ENCODE measurements at regions not wholly inside any gene's neighbourhood (a gene's known extent, or its start where the extent isn't known, plus 50 kb on each side); places are given as distances from the start of the nearest gene placed in this dataset.
"Not testable (repeated sequence)": the region's sequence is repeated elsewhere in the genome, so short reads cannot be mapped to it uniquely, and the experiment has no call there.

DNA sequence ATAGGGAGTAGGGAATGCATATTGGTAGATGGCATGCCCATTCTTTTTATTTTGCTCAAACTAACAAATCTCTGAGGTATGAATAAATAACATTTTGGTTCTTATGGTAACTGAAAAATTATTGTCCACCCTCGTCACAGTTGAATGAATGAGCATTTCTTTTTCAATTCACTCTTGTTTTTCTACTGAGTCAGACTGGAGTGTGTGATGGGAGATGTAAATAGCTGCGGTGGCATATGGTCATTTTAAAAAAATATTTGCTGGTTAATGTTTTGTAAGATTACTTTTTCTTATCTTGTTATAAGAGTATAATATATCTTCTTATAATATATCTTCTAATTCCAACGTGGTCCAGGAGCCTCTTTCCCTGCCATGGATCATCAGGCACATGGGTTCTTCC is 586.5 kb downstream of the SLITRK5 start:
- no peak for DNase-seq

DNA sequence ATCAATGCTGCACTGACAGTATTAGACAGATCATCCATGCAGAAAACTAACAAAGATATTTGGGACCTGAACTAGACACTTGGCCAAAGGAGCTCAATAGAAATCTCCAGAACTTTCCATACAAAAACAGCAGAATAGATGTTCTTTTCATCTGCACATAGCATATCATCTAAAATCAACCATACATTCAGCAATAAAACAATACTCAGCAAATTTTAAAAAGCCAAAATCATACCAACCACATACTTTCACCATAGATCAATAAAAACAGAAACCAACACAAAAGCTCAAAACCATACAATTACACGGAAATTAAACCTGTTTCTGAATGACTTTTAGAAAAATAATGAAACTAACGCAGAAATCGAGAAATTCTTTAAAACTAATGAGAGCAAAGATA is 592.6 kb downstream of the SLITRK5 start:
- DNase-seq = no peak

DNA sequence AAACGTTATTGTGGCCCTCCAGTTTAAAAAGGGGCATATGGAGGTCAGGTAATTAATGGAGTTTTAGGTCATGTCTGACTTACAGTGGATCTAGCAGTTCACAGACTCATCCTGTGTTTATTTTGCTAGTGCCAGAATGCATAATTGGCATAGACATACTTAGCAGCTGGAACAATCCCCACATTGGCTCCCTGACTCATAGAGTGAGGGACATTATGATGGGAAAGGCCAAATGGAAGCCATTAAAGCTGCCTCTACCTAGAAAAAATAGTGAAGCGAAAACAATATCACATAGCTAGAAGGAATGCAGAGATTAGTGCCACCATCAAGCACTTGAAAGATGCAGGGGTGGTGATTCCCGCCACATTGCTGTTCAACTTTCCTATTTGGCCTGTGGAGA is 610.7 kb downstream of the SLITRK5 start:
- DNase-seq = no peak

DNA sequence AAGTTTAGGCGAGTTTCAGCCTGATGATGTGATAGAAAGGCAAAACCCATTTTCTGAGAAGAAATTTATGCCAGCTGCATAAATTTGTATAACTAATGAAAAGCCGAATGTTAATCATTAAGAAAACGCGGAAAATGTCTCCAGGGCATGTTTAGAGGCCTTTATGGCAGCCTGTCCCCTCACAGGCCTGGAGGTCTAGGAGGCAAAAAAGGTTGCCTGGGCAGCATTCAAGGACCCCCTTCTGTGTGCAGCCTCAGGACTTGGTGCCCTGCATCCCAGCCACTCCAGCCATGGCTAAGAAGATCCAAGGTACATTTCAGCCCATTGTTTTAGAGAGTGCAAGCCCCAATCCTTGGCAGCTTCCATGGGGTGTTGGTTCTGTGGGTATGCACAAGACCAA is 614.2 kb downstream of the SLITRK5 start:
- no peak for DNase-seq

DNA sequence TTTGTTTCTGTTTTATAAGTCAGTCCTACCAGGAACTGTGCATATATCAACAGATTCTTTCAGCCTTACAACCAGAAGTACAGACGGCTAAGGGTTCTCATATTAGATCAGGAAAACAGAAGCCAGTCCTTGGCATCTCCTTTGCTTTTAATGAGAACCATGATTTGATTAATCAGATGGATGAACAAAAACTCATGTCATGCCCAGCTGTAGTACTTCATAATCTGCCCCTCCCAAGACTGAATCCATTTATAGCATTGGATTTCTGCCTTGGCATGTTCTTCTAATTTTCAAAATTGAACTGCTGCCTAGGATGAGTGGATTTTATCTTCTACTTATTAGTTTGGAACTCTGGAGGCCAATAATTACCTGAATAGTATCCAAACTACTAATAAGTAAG is 617.2 kb downstream of the SLITRK5 start:
- DNase-seq = no peak

DNA sequence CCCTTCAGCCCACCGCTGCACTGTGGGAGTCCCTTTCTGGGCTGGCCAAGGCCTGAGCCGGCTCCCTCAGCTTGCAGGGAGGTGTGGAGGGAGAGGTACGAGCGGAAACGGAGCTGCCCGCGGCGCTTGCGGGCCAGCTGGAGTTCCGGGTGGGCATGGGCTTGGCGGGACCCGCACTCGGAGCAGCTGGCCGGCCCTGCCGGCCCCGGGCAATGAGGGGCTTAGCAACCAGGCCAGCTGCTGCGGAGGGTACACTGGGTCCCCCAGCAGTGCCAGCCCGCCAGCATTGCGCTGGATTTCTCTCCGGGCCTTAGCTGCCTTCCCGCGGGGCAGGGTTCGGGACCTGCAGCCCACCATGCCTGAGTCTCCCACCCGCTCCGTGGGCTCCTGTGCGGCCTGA is 620.6 kb downstream of the SLITRK5 start:
- not testable (repeated sequence) for DNase-seq

DNA sequence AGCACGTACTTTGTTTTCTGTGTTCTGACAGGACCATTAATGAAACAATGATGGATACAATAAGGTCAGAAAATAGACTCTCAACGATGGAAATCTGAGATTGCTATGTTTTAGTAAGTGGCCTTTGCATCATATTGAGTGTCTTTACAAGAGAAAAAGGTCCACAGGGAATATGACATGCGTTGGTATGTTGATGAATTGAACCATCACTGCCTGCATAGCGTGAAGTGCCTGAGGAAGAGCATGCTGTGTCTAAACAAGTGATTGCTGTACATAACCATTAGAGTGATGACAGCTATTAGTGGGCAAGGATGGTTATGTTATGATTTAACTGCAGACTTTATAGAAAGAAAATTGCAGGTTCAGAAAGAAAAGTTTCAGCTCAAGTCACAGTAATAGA is 623.2 kb downstream of the SLITRK5 start:
- no peak for DNase-seq

DNA sequence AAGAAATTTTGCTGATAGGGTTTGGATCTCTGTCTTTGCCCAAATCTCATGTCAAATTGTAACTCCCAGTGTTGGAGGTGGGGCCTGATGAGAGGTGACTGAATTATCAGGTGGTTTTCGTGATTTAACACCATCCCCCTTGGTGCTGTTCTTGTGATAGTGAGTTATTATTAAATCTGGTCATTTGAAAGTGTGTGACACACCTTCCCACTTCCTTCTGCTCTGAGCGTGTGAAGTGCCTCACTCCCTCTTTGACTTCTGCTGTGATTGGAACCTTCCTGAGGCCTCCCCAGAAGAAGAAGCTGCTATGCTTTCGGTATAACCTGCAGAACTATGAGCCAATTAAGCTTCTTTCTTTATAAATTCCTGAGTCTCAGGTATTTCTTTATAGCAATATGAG is 632.0 kb downstream of the SLITRK5 start:
- no peak for DNase-seq

DNA sequence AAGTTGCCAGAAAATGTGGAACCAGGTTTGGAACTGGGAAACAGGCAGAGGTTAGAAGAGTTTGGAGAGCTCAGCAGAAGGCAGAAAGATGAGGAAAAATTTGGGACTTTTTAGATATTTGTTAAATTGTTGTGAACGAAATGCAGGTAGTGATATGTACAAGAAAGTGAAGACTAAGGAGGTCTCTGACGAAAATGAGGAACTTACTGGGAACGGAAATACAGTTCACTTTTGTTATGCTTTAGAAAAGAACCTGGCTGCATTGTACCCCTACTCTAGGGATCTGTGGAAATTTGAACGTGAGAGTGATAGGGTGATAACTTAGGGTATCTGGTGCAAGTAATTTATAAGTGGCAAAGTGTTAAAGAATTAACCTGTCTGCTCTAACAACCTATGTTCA is 632.4 kb downstream of the SLITRK5 start:
- DNase-seq = no peak

DNA sequence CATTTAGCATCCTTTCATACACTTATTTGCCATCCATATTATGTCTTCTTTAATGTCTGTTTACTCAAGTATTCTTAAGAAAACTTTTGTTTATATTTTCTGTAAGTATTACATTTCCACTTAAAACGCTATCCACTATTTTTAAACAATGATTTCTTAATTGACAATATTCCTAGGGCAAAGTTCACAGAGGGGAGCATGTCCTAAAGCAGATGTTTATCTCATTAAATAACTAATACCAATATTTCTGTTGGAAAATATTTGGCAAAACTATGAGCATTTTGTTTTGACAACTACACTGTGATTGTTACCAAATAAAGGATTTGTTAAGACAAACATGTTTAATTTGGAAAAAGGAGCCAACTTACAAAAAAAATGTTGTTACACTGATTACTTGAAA is 643.3 kb downstream of the SLITRK5 start:
- DNase-seq = no peak

DNA sequence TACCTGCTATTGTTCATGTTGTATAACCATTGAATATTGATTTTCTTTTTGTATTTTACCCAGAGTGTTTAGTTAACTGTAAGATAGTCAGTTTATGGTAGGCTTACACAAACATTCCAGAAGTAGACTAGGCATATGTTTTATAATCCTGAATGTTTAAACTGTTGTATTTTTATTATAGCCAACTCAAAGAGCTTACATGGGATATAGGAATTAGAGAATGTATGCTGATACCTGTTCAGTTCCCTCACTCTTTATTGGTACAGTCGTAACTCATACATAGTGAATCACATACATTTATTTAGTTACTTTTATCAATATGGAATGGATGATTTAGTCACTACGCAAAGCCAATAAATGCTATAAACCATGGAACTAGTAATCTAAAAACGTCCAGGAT is 657.9 kb downstream of the SLITRK5 start:
- no peak for DNase-seq

DNA sequence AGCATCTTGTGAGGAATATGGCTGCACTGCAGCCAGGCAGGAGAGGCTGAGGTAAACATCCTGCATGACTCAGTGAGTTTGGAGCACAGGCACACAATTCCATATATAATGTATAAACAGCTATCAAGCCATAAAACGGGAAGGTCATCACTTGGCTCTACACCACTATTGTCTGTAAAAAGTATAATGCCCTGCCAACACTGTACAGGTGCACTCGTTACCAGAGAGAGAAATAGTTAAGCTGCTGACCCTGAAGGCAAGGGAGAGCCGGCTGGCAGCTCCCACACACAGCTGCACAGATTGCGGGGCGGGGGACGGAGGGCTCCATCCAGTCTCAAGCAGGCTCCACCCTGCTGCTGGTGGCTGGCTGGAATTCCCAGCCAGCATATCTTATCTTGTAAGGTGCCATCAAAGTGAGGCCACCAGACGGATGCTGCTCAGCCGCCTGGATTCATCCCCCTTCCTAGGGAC is 668.1 kb downstream of the SLITRK5 start:
- DNase-seq = no peak

DNA sequence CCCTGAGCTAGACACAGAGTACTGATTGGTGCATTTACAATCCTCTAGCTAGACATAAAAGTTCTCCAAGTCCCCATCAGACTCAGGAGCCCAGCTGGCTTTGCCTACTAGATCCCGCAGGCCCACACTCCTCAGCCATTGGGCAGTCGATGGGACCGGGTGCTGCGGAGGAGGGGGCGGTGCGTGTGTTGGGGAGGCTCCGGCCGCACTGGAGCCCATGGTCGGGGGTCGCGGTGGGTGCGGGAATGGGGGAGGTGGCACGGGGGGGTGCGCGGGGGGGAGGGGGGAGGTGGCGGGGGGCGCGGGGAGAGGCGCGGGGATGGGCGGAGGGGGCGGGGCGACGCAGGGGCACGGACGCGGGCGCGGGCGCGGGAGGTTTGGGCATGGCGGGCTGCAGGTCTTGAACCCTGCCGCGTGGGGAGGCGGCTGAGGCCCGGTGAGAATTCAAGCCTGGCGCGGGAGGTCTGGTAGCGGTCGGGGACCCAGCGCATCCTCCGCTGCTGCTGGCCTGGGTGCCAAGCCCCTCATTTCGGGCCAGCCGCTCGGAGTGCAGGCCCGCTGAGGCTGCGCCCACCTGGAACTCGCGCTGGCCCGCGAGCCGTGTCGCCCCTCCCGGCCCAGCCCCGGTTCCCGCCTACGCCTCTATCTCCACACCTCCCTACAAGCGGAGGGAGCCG is 674.1 kb downstream of the SLITRK5 start:
- DNase-seq = no peak

DNA sequence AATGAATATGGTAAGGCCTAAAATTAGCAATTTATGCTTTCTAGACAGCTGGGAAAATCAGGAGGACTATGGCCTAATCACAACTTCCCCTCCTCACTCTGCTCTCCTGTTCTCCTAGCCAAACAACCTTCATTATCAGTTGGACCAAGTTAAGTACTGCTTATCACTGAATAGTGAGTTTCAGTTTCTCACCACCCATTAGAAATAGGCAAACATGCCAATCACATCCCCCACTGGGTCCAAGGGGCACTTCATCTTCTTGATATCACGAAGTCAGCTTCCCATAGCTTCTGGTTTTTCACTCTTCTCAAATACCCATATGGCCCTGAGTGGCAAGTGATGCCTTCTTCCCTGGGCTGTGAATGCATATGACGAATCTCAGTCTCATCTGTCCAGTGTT is 689.6 kb downstream of the SLITRK5 start:
- no peak for DNase-seq

DNA sequence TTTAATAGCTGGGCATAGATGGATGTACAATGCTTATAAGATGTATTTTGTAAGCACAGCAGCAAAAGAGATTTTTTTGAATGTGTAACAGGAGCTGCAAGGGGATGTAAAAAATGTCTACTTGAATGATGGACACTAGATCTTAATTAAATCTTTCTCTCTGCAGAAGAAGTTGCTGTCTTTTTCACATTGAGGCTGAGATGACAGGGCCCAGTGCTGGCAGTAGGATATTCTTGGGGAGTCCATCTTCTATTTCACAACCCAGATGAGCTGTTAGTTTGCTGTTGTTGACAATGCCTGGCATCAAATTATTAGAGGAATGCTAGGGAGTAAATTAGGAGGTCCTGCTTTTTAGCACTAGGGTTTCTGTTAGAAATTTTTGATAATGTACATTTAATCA is 698.7 kb downstream of the SLITRK5 start:
- no peak for DNase-seq

DNA sequence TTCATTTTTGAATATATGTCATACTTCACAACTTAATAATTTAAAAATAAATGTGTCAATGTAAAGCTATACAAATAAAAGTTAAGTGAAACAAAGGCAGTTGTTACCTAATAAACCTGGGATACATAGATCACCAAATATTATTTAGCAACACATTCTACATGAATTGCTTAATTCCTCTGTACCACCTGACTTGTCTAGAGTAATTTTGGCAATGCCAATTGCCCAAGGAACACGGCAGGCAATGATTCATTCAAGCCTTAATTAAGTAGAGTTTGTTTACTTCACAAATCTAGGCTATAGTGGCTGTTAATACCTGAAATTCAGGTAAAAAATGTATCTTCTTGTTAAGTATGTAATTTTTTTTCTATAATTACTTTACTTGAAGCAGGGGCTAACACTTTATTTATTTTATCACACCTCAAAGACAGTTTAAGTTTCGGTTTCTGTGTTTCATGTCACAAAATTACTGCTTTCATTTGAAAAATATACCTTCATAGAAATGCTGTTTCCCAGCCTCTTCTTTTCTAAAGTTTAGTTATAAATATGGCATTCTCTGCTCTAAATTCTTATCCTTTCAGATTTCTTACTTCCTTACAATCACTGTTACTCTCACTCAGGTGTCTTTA is 705.7 kb downstream of the SLITRK5 start:
- DNase-seq = no peak

DNA sequence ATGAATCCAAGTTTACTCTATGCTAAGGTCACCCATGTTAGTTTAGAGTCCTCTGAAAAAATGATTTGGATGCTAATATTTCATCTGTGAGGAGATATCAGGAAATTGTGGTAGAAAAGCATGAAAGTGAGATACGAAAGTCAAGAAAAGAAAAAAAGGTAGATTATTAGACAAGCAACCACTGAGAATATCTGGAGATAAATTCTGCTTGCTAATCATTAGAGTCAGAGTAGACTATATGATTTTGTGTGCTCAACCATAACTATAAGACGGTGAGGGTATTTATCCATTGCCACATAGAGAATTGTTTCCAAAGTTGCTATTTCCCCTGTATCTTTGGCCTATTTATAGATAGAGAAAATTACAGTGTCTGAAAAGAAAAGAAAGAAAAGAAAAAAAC is 706.7 kb downstream of the SLITRK5 start:
- no peak for DNase-seq

DNA sequence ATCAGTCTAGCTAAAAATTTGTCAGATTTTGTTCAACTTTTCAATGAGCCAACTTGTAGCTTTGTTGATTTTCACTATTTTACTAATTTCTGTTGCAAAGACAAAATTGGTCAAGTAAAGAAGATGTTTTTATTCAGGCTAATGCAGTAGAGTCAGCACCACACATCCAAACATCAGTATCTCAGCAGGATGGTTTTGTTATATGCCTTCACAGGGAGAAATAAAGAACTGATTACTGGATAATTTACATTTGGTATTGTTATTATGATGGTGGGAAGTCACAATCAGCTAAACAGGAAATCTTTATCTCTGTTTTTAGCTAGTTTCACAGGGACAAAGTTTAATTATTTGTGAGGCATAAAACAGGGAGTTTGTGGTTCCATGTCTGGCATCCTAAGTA is 713.4 kb downstream of the SLITRK5 start:
- no peak for DNase-seq

DNA sequence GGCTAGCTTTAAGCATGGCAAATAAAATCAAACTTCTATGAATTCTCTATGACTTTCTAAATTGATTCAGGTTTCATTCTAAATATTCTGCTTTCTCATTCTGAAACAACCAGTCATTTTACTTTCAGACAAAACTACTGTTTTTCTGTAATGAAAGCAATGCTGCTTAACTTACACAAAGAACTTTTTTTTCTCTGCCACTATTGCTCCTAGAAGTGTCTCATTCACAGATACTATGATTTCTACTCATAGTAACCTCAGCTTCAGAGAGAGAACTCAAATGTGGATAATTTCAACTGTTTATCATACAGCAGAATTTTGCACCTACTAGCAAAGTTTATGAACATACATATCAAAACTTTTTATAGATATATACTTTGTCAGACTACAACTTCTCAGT is 724.6 kb downstream of the SLITRK5 start:
- DNase-seq = no peak

DNA sequence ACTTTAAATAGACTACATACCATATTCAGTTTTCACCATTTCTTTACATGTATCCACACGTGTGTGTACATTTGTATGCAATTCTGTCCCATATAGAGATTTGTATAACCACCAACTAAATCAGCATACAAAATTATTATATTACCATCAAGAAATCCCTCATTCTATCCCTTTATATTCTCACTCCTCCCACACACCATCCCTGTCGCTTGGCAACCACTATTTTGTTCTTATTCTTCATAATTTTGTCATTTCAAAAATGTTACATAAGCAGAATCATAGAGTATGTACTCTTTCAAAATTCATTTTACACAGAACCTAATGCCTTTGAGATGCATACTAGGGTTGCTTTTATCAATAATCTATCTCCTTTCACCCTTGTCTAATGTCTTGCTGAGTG is 740.5 kb downstream of the SLITRK5 start:
- DNase-seq = no peak

DNA sequence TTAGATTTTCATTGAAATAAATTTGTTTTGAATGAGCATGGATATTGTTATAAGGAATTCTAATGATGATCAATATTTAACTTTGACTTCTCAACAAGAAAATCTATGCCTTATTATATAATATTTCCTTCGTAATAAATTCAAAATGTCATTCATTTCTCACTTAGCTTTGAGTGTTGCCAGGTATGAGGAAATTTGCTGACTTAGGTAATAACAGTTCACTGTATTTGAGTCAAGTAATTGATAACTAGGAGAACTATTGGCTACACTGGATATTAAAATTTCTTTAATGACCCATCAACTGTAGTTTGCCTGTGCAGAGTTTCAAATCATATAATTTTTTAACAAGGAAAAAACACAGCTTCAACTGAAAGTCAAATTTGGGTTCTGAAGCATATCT is 746.6 kb downstream of the SLITRK5 start:
- no peak for DNase-seq

DNA sequence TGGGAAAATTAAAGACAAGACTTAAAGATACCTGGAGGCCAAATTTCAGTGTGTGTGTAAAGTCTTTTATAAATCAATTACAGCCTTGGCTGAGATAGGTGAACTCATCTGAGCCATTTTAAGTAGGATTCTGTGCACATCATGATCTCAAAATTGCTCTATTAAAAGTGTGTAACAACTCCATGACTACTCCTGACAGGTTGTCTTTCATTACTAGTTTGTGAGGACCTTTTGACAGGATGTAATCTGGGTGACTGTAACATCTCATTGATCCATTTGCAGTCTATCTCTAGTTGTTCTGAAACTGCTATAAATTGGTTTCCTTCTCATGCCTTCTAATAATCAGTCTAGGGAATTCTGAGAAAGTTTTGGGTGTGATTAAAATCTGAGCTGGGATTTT is 753.3 kb downstream of the SLITRK5 start:
- DNase-seq = no peak

DNA sequence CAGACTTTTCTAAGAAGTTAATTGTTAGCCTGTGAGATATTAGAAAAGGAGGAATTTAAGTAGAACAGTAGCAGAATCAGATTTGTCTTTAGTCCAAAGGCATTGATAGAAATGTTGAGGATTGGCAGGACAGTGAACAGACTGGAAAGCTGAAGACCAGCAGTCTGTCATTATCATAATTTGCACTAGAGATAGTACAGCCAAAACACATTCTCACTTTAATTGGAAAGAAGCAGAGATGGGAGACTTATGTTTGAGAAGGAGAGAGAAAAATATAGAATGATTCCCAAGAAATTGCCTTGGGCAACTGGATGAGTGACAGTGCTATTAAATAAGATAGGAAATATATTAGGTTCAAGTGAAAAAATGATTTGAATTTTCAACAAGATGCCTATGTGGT is 755.5 kb downstream of the SLITRK5 start:
- no peak for DNase-seq

DNA sequence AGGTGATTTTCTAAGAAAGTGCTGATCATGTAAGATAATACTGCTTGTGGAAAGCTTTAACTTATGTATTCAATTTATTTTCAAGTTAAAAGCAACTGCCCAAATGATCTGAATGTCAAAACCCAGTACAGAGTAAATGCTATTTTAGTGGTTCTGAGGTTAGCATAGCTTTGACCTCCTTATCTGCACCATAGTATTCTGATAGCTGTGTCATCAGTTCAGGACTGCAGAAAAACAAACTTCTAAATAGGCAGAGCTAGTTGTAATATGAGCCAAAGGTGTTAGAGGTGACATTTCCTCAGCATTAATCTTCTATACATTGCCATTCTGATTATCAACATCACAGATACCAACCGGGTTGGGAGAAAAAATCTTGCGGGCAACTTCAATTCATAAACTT is 758.7 kb downstream of the SLITRK5 start:
- no peak for DNase-seq

DNA sequence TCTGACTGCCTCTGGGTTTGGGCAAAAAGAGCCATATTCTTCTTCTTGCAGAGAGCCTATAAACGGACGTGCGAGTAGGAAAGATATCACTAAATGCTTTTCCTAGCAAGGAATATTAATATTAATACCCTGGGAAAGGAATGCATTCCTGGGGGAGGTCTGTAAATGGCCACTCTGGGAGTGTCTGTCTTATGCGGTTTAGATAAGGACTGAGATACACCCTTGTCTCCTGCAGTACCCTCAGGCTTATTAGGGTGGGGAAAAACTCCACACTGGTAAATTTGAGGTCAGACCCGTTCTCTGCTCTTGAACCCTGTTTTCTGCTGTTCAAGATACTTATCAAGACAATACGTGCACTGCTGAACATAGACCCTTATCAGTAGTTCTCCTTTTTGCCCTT is 763.8 kb downstream of the SLITRK5 start:
- no peak for DNase-seq

Measured in SW 1271 (cell line).